Spinal cord (tissue), 9 donors: ENCODE measurements at regions not wholly inside any gene's neighbourhood (a gene's known extent, or its start where the extent isn't known, plus 50 kb on each side); places are given as distances from the start of the nearest gene placed in this dataset.

Source experiments
- DNase-seq, 6 donors: peaks; one replicate each; pipeline versions ENCODE4 v3.0.0 to v3.0.0-alpha.2; 2013 to 2015; ENCODE audit warnings: low spot score in 6 of 6, low read depth in 4 of 6
- H3K27ac ChIP-seq: one replicate; pipeline ENCODE4 v1.5.1; 2013; ENCODE audit warnings: low read depth, low read length, control low read depth
- H3K27me3 ChIP-seq: one replicate; pipeline ENCODE4 v1.6.1; 2013; ENCODE audit warnings: low read length; ENCODE audit not compliant: control insufficient read depth, insufficient read depth
- H3K36me3 ChIP-seq: one replicate; pipeline ENCODE4 v1.6.1; 2013; ENCODE audit warnings: low read length; ENCODE audit not compliant: control insufficient read depth, insufficient read depth
- H3K4me1 ChIP-seq: one replicate; pipeline ENCODE4 v1.6.1; 2013; ENCODE audit warnings: low read length; ENCODE audit not compliant: control insufficient read depth, insufficient read depth
- H3K4me3 ChIP-seq: one replicate; pipeline ENCODE4 v1.5.1; 2013; ENCODE audit warnings: low read depth, low read length, control low read depth
- H3K9me3 ChIP-seq: one replicate; pipeline ENCODE4 v1.6.1; 2013; ENCODE audit warnings: low read length; ENCODE audit not compliant: control insufficient read depth, insufficient read depth
- whole genome bisulfite sequencing: methylation state at CpG from one replicate; pipeline ENCODE4 v1.1.5; 2013; ENCODE audit warnings: missing lambda C conversion rate; ENCODE audit not compliant: insufficient coverage; 5-methylcytosine and 5-hydroxymethylcytosine counted together
- donor health status: healthy.

GRCh38 chr2:136492901-136493300, 272.4 kb upstream of the THSD7B start:
- no peaks in the 10 kb centered on the region for H3K27me3 ChIP-seq
- peak in 1 of 6 donors; percentile 41 for DNase-seq
- H3K4me3 ChIP-seq = no peak overlapping the region
- H3K27ac ChIP-seq = no peak overlapping the region
- H3K9me3 ChIP-seq = peaks cover 5% of the 10 kb centered on the region
- H3K36me3 ChIP-seq = no peaks in the 10 kb centered on the region
- WGBS = 80% methylated on average over 1 of the region's 8 CpGs
- no peaks in the 10 kb centered on the region for H3K4me1 ChIP-seq

GRCh38 chr2:136490100-136490499, 275.2 kb upstream of the THSD7B start:
- Histone ChIP-seq H3K9me3 (peaks cover 5% of the 10 kb centered on the region), H3K27me3 (no peaks in the 10 kb centered on the region), H3K4me3 (no peak overlapping the region), H3K27ac (no peak overlapping the region), H3K4me1 (no peaks in the 10 kb centered on the region), H3K36me3 (no peaks in the 10 kb centered on the region)
- WGBS = 100% methylated on average over 1 of the region's 3 CpGs
- DNase-seq = no peak

- no CpG with 5 or more reads among the region's 2 CpGs for WGBS
Observed at GRCh38 chr2:136487421-136487820, 277.9 kb upstream of the THSD7B start.

GRCh38 chr2:136486115-136486514, 279.2 kb upstream of the THSD7B start:
- no peak overlapping the region for H3K27ac ChIP-seq
- H3K4me3 ChIP-seq = no peak overlapping the region
- no peak for DNase-seq
- H3K27me3 ChIP-seq = no peaks in the 10 kb centered on the region
- WGBS = 95% methylated on average over 10 of the region's 10 CpGs
- peaks cover 5% of the 10 kb centered on the region for H3K9me3 ChIP-seq
- H3K4me1 ChIP-seq = no peaks in the 10 kb centered on the region
- H3K36me3 ChIP-seq = no peaks in the 10 kb centered on the region

More at GRCh38 chr2:136487421-136487820, 277.9 kb upstream of the THSD7B start:
- H3K27me3 ChIP-seq = no peaks in the 10 kb centered on the region
- H3K4me3 ChIP-seq = no peak overlapping the region
- peaks cover 5% of the 10 kb centered on the region for H3K9me3 ChIP-seq
- no peaks in the 10 kb centered on the region for H3K4me1 ChIP-seq
- no peak overlapping the region for H3K27ac ChIP-seq
- H3K36me3 ChIP-seq = no peaks in the 10 kb centered on the region
- DNase-seq = peak in 1 of 6 donors; percentile 24

- Histone ChIP-seq H3K27ac (no peak overlapping the region), H3K4me3 (no peak overlapping the region), H3K9me3 (no peaks in the 10 kb centered on the region), H3K27me3 (no peaks in the 10 kb centered on the region), H3K36me3 (no peaks in the 10 kb centered on the region), H3K4me1 (no peaks in the 10 kb centered on the region)
- peak in 2 of 6 donors; percentile 4 to 6 for DNase-seq
- 86% methylated on average over 1 of the region's 3 CpGs for WGBS
Observed at GRCh38 chr2:136482966-136483365, 282.4 kb upstream of the THSD7B start.

- Histone ChIP-seq H3K27ac (no peak overlapping the region), H3K4me1 (no peaks in the 10 kb centered on the region), H3K9me3 (no peaks in the 10 kb centered on the region), H3K27me3 (no peaks in the 10 kb centered on the region), H3K4me3 (no peak overlapping the region), H3K36me3 (no peaks in the 10 kb centered on the region)
- DNase-seq = peak in 1 of 6 donors; percentile 70
- 78% methylated on average over 2 of the region's 2 CpGs for WGBS
Observed at GRCh38 chr2:136482006-136482405, 283.3 kb upstream of the THSD7B start.

GRCh38 chr2:136479696-136480095, 285.6 kb upstream of the THSD7B start:
- Histone ChIP-seq H3K27ac (no peak overlapping the region), H3K4me3 (no peak overlapping the region), H3K27me3 (no peaks in the 10 kb centered on the region), H3K4me1 (no peaks in the 10 kb centered on the region), H3K36me3 (no peaks in the 10 kb centered on the region), H3K9me3 (no peaks in the 10 kb centered on the region)
- no peak for DNase-seq
- 92% methylated on average over 2 of the region's 2 CpGs for WGBS

GRCh38 chr2:136468799-136469369, 296.5 kb upstream of the THSD7B start:
- Histone ChIP-seq H3K27ac (no peak overlapping the region), H3K4me3 (no peak overlapping the region), H3K27me3 (no peaks in the 10 kb centered on the region), H3K36me3 (no peaks in the 10 kb centered on the region), H3K9me3 (no peaks in the 10 kb centered on the region), H3K4me1 (no peaks in the 10 kb centered on the region)
- peak in 1 of 6 donors; percentile 6 for DNase-seq
- WGBS = 71% methylated on average over 7 of the region's 7 CpGs

GRCh38 chr2:136452528-136452927, 312.8 kb upstream of the THSD7B start:
- Histone ChIP-seq H3K4me1 (no peaks in the 10 kb centered on the region), H3K27ac (no peak overlapping the region), H3K9me3 (no peaks in the 10 kb centered on the region), H3K27me3 (no peaks in the 10 kb centered on the region), H3K4me3 (no peak overlapping the region), H3K36me3 (no peaks in the 10 kb centered on the region)
- no peak for DNase-seq
- 75% methylated on average over 1 of the region's 1 CpG for WGBS

GRCh38 chr2:136448986-136449780, 316.2 kb upstream of the THSD7B start:
- H3K27me3 ChIP-seq = peaks cover 3% of the 10 kb centered on the region
- no peak overlapping the region for H3K27ac ChIP-seq
- no peaks in the 10 kb centered on the region for H3K4me1 ChIP-seq
- no peaks in the 10 kb centered on the region for H3K36me3 ChIP-seq
- no peak overlapping the region for H3K4me3 ChIP-seq
- no peak for DNase-seq
- H3K9me3 ChIP-seq = no peaks in the 10 kb centered on the region
- 80% methylated on average over 5 of the region's 7 CpGs for WGBS
